SK-MEL-5 (cell line): ENCODE measurements at regions not wholly inside any gene's neighbourhood (a gene's known extent, or its start where the extent isn't known, plus 50 kb on each side); places are given as distances from the start of the nearest gene placed in this dataset.

Experiments used
- DNase-seq: peaks from one replicate; pipeline ENCODE4 v3.0.0-alpha.2; 2016; ENCODE audit warnings: low read depth, low spot score
- in situ Hi-C: cut with HindIII; loops from 2 replicates; pipeline ENCODE4 v1.10.0; 2016; ENCODE audit warnings: low sequenced_read_pairs, high pct_unique_total_duplicates, low pct_unique_long_range_greater_than_20kb

DNA sequence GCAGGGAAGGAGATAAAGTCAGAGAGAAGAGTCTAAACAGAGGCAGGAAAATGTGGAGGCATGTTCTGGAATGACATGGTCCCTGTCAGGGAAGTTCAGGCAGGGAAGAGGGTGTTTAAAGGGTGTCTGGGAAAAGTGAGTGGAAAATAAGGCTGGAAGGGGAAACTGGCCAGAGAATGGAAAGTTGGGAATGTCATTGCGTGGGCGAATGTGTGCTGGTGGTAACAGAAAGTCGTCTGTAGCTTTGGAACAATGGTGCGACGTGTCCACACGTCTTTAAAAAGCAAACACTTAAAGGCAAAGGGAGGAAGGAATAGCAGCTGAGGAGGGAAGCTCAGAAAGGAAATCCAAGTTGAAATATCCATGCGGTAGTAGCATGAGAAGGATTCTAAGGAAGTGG lies 469.5 kb upstream of the SALL3 start:
- in situ Hi-C loops = no loop called here
- DNase-seq = no peak

DNA sequence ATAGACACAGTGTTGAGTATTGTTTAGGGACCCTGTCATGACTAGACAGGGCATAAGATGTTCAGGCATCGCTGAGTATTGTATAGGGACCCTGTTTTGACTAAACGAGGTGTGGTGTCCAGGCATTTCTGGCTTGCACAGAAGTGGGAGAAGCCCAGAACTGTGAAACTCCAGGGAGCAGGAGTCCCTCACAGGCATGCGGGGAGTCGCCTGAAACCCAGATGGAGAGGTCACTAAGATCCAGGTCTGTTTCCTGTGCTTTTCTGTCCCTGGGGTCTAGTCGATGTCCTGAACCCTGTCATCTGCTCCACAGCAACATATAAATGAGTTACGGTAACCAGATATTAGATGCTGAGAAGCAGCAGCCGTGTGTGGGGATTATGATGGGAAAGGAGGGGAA lies 469.0 kb upstream of the SALL3 start:
- in situ Hi-C loops = no loop called here
- DNase-seq = no peak

DNA sequence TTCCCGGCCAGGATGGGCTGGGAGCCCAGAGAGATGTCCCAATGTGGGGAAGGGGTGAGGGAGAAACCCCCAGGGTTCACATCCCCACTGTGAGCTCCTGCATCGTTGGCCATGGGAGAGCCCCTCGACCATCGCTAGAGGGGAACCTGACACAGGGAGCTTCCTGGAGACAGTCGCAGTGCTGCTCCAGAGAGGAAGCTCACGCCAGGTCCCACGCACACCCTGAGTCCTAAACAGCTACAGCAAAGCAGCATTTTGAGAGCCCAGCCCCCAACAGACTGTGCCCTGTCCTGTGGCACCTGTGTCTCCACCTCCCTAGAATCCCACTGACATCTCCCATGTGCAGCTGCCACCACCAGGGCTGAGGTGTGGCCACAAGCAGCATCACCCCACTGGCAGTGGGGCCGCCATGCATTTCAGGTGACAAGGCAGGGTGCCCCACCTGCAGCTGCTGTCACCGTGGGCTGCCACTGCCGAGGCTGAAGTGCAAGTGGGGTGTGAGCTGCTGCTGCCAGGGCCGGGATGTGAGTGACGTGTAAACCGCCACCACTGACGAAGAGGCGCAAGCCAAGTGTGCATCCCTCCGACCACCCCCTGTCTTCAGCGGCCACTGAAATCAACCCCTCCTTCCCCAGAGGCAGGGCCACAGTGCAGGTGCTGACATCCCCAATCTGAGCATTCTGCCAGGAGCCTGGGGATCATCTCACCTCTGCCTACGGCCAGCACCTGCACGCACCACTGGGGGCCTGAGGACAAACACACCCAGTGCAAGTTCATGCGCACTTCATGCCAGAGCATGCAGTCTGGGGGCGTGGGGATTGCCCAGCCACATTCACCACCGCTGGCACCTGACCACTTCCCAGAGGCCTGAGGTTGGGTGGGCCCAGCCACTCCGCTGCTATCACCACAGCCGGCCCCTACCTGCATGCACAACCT lies 467.7 kb upstream of the SALL3 start:
- in situ Hi-C loops = no loop called here
- no peak for DNase-seq

DNA sequence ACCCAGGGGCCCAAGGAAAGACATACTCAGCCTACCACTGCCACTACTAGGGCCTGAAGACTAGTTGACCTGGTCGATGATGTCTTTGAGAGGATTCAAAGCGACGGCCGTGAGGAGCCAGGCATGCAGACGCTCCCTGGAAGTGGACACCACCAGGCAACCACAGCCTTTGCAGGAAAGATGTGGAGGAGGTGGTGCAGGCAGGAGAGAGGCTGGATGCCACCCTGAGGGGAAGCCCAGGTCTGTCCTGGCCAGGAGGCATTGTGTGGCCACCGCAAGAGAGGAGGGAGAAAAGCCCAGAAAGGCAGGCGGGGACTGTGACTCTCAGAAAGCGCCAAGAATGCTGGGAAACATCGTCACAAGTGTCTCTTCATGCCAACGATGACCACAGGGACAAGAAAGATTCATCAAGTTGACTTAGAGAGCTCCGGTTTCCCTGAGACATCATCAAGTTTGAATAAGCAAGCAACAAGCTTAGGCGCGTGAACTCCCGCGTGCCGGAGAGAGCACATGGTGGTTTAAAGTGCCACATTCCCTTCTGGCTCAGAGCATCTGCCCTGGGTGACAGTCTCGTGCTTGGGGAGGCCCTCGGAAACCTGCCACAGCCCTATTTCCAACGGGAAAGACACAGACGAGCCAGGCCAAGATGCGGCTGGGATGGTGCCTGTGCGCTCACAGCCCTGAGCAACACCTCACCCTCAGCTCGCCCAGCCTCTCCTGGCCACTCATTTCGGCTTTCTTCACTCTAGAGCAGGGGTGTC lies 464.5 kb upstream of the SALL3 start:
- no peak for DNase-seq
- in situ Hi-C loops = no loop called here

DNA sequence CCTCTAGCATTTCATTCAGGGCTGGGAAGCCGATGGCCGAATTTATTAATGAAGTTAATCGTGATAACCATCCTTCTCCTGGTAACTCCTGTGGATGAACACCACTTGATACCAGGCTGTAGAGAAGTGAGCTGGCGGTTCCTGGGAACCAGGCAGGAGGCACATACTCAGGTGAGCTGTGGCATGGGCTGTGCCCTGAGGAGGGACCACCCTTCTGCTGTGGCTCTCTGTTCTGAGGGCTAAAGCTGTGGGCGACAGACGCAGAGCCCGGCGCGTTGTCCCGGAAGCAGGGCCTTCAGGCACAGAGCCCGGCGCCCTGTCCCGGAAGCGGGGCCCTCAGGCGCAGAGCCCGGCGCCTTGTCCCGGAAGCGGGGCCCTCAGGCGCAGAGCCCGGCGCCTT lies 462.3 kb upstream of the SALL3 start:
- DNase-seq = no peak

DNA sequence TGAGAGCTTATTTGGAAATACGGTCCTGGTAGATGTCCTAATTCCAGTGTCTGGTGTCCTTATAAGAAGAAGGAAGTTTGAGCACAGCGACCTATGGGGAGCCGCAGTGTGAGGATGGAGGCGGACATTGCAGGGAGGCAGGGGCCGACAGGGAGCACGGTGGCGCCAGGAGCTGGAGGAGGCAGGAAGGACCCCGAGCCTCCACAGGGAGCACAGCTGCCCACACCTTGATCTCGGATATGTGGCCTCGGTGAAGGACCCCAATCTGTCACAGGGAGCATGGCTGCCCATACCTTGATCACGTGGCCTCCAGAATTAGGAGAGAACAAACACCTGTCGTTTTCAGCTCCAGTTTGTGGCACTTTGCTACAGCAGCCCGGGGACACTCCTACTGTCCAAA lies 461.6 kb upstream of the SALL3 start:
- no peak for DNase-seq
- in situ Hi-C loops = no loop called here

More for the DNA sequence above, 462.3 kb upstream of the SALL3 start:
- in situ Hi-C loops = no loop called here

DNA sequence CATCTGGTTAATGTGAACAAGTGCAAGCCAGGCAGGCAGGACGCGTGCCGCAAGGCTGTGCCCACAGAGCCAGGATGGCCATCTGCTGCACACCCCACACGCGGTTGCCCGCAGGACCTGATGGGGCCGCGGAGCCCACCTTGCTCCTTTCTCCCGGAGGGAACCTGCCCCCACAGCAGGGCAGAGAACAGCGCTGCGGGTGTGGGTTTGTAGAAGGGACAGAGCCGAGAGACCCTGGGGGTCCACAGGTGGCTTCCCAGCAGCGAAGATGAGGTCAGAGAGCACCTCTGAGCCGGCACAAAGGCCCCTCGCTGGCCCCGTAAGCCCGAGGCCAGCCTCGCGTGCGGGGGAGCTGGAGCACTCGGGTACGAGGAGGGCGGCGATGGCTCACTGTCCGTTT lies 460.8 kb upstream of the SALL3 start:
- DNase-seq = no peak
- in situ Hi-C loops = no loop called here

DNA sequence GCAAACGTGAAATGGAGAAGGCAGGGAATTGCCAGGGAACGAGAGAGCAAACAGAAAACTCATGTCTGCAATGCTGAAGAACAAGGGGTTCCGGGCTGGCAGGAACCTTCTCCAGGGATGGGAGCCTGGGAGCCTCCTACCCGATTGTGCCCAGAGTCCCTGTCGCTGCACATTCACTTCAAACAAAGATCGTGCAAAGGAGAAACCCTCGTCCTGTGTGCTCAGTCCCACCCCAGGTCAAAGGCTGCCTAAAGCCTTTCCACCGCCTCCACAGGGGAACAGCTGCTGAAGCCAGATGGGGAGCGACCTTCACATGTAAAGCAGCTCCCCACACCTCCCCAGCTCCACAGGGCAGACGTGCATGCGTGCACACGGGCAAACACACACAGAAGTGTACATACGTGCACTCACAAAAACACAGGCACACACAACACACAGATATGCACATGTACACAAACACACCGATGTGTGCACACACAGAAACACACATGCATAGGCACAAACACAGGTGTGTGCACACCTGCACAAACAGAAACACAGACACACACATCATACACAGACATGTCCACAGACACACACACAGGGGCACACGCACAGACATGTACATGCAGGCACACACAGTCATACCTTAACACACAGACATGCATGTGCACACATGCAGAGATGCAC lies 460.1 kb upstream of the SALL3 start:
- in situ Hi-C loops = no loop called here

DNA sequence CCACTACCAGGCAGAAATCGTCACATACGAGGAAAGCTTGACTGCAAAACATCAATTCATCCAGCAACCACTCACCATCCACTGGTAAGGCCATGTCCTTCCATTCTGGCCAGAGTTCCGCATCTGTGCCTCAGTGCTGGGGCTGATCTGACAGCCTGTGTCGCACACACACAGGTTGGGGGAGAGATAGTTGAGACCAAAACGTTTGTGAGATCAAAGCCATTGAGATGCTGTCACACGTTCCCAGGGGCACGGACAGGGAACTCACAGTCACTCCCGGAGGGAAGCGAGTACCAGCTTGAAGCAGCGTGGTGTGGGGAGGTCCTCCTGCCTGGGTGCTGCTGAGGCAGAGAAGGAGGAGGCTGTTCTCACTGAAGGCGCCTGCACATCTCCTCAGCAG lies 458.5 kb upstream of the SALL3 start:
- no peak for DNase-seq
- in situ Hi-C loops = no loop called here

More for the DNA sequence above, 460.1 kb upstream of the SALL3 start:
- DNase-seq = no peak

DNA sequence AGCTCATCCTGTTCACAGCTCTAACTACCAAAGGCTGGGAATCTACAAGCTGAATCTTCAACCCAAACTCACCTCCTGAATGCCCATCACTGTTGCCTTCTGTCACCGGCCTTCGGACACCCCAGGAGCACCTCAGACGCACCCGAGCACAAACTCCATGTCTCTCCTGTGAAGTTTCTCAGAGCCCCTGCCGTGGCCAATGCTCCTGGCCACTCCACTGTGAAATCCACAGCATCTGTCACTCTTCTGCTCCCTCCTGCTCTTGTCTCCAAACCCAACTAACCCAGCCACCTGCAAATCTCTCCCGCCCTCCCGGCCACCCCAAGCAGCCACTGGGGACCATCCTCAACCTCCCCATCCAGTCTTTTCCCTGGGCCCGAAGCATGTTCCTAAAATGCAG lies 457.9 kb upstream of the SALL3 start:
- in situ Hi-C loops = no loop called here

DNA sequence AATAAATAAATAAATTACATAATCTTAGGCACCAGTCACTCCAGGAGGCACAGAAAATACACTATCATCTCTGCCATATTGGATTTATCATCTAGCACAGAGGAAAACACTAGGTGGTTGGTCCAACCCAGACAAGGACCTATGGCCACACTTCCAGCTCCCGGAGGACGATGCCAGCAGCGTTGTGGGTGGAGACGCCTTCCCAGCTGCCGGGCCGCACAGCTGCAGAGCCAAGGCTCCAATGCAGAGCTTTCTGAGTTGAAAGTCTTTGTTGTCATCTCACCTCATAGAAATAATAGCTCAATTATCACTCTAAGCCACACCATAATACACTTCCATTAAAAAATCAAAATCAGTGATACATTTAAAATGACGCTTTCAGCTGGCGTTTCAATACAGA lies 457.1 kb upstream of the SALL3 start:
- DNase-seq = no peak
- in situ Hi-C loops = no loop called here

More for the DNA sequence above, 457.9 kb upstream of the SALL3 start:
- DNase-seq = no peak

DNA sequence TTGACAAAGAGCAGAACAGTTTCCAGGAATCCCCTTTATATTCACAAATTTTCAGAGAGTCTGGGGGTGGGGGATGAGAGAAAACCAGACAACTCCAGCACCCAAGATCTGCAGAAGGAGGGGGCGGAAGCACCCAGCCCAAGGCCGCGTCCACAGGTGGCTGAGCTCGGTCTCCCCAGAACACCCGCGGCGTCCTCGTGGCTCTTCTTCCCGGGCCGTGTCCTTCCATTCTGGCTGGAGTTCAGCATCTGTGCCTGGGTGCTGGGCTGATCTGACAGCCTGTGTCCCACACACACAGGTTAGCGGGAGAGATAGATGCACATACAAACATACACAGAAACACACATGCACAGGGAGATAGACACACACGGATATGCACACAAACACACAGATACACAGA lies 455.8 kb upstream of the SALL3 start:
- in situ Hi-C loops = no loop called here
- DNase-seq = no peak

DNA sequence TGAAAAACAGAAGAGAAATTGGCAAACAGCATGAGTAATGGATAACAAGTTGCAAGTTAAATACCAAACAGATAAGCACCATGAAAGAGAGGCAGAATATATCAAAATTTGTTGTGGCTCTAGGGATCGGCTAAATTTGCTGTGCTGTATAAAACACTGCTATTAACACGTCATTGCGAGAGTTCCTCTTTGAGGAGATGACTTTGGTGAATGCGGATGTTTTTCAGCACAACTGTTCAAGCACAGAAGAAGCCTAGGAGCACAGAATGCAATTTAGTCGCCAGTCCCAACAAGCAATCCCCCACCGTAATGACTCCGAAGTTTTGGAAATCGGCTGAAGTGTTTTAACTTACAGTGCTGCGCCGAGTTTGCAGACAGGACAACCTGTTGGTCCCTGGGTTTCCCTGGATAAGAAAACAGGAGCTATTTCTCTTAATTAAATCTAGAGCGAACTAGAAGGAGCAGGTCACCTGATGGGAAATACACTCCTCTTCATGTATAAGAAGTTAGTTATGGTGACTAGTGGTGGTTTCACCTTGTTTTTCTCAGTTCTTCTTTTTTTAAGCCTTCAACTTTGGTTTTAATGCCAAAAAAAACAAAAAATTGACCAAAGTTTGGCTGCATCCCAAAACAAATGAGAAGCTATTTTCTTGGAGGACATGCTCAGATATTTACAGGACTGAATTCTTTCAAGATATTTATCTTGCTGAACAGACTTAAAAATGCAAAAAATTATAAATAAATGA lies 454.1 kb upstream of the SALL3 start:
- no peak for DNase-seq
- in situ Hi-C loops = no loop called here

DNA sequence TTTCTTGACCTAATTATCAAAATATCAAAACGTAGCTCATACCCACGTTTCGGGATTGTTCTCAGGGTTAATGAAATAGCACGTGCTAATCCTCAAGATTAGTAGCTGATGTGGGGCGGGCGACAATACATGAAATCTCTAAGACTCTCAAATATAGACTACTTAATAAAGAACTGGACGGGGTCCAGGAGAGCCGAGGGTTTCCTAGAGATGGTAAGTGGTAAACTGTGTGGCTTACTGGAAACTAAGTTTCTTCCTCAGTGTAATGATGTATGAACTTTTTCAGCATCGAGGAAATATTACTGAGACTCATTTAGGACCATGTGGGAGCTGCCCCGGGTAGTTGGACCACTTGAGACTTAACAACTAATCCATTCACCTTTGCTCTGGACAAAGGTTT lies 453.3 kb upstream of the SALL3 start:
- no peak for DNase-seq
- in situ Hi-C loops = no loop called here

DNA sequence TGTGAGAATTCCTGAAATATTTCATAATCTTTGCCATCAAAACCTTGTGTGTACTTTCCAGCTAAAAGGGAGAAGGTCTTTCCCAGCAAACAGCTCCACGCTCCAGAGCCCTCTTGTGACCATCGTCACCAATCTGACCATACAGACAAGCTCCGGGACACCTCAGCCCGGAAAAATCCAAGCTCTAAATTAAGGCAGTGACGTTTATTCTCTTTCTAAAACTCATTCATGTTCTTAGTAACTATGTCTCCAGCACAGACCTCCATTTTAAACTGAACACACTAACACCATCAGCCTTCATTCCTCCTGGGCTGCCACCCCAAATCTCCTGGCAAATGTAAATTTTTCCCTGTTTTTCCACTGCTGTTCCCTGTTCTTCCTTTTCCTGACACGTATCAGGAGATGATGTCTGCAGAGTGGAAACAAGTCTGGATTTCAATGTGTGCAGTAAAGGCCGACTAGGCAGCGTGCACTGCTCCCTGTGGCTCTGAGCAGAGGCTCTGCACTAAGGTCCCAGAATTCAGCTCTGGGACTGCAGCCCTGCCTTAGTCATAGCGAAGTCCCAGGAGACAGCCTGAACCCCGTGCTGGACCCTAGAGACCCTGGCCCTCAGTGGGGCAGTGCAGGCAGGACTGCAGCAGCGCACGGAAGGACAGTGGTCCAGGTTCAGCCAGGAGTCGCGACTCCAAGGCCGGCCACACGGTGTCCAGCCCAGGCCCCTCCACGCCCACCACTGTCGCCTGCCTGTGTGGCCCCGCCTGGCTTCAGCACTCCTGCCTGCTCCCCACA lies 452.5 kb upstream of the SALL3 start:
- in situ Hi-C loops = no loop called here

DNA sequence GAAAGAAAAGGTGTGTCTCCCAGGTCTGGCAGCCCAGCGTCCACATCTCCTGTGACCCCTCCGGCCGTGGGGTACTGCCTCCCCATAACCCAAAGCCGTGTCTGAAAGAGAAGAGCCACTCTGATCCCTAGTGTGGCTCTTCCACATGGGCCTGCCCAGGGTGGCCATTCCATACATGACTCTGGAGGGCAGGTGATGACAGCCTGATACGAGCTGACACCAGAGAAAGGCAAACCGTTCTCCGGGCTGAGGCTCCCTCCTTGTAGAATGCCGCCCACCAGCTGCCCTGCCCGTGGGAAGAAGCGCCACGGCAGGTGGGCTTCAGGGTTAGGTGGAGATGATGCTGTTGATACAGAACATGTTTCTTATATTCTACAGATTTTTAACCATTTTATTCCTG lies 451.6 kb upstream of the SALL3 start:
- DNase-seq = no peak
- in situ Hi-C loops = no loop called here

More for the DNA sequence above, 452.5 kb upstream of the SALL3 start:
- no peak for DNase-seq
